Activated naive CD4-positive, alpha-beta T cell (primary cell): ENCODE measurements at regions not wholly inside any gene's neighbourhood (a gene's known extent, or its start where the extent isn't known, plus 50 kb on each side); places are given as distances from the start of the nearest gene placed in this dataset.

Experiments used
- DNase-seq, 4 experiments: peaks; one replicate each; lab custom pipeline; 2025; lab: John Stamatoyannopoulos, UW

DNA sequence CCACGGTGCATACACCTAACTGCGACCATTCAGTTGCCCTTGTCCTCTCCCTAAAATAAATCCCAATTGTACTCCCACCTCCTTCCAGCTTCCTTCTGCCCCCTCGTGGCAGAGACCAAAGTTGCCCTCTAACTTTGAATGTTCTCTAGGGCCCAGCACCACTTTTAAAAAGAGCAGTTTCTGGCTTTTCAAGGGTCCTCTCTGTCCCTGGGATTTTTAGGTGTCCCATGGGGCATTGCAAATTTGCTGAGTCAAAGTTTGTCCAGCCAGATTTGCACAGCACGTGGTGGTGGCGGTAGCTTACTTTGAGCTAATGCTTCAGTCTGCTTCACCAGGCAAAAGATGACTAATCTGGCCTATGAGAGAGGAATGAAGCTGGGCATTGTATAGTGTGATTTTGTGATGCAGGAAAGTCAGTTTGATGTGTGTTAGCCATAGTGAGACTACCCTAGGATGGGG is 100.2 kb downstream of the PERP start:
- peak in 1 of 4 experiments; percentile 8 for DNase-seq

GRCh38 chr6:138008791-138009190 is 98.4 kb downstream of the PERP start:
- no peak for DNase-seq

DNA sequence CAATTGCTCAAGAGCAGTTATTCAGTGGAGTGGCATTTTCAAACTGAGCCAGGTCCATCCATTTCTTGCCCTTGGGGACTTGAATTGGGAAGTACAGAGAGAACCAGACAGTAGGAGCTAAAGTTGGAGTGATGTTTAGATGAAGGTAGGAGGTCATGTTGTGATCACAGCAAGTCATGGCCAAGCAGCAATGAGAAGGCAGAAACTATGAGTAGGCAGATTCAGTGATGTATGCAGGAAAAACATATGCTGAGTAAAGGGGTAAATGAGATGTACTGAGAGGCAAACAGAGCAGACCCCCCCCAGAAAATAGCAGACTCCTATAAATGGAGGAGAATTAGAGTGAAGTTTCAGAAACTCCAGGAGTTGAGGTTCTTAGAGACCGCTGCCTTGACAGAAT is 95.8 kb downstream of the PERP start:
- no peak for DNase-seq

GRCh38 chr6:138012682-138013081 is 94.5 kb downstream of the PERP start:
- DNase-seq = no peak

GRCh38 chr6:138013959-138014358 is 93.3 kb downstream of the PERP start:
- no peak for DNase-seq

DNA sequence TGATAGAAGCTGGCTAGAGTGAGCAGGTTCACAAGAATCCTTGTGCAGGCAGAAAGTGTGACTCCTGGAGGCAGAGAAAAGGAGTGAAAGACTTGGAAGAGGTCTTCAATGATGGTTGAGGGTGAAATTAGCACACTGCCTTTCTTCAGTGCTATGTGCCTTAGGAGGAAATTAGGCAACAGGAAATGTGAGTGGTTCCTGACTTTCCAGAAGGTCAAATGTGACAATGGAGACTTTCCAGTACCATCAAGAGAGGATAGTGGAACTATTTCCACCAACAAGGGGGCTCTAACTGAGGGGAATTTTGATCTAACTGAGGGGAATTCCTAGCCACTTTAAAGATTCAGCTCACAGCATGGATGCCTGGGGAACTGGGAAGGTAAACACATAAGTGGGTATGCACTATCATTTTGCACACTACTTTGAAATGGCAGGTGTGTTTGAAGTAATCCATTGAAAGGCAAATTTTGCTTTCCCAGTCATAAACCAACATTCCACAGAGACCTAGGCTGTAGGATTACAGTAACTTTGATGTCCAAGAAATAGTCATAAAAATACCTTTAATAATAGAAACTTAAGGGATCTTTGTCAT is 90.0 kb downstream of the PERP start:
- DNase-seq = no peak

DNA sequence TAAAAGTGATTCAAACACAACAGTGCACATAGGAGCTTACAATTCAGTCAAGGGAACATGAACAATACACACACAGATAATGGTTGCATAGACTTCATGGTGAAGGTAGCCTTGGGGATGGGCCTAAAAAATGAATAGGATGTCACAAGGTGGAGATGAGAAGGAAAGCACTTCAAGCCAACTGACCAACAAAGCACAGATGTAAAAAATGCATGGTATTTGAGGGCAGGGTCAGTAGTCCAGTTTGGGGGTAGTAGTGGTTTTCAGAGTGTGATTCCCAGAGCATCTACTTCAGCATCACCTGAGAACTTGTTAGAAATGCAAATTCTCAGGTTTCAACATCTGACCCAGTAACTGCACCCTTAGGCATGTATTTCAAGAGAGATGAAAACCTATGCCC is 88.9 kb downstream of the PERP start:
- DNase-seq = no peak

- no peak for DNase-seq
Measured at GRCh38 chr6:138025528-138025978, 81.7 kb downstream of the PERP start.

DNA sequence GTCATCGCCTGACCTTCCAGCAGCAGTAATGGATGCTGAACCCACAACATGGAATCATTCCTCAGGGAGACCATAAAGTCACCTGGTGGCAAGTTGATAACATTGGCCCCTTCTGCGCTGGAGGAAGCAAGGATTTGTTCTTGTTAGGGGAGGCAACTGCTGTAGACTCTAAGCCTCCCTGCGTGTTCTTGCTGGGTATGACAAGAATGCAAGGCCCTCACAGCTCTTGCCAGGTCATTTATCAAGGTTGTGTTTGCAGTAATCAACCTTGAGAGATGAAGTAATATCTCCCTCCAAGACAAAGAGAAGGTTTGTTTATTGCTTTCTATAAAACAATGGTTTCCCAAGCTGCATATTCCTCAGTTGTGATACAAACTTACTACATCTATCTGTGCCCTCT is 80.9 kb downstream of the PERP start:
- no peak for DNase-seq

- no peak for DNase-seq
Measured at GRCh38 chr6:138028893-138029292, 78.3 kb downstream of the PERP start.

GRCh38 chr6:138030872-138031271 is 76.3 kb downstream of the PERP start:
- DNase-seq = no peak

DNA sequence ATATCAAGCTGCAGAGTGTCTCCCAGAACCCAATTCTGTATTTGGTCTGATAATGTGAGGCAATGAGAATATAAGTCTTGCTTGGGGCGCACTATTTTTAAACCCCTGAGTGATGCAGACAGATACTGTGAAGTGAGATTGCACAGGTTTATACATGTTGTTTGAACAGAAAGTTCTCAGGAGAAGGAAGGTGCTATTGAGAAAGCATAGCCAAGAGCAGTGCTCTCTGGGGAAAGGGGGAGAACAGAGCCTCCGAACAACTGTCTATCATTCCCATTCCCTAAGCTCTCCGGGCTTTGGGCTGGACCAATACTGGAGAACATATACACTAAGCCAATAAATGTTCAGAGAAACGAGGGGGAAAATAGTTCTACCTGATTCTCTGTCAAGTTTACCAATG is 75.8 kb downstream of the PERP start:
- no peak for DNase-seq

- DNase-seq = no peak
Measured at GRCh38 chr6:138031850-138032249, 75.4 kb downstream of the PERP start.

DNA sequence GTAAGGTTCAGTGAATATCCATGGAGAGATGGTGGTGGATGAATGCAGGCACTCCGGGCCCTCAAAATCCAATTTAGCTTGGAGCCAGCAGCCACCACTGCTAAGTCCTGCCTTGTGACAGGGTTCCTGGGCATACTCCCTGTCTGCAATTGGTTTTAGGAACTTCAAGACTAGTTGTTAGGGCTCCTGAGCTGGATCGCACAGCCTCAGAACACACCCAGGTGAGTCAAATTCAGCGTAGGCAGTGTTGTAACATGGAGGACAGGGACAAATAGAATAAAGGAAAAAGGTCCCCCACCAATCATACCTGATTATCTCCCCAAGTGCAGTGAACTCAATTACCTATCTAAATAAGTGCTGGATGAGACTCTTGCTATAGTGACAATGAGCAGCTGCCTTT is 74.6 kb downstream of the PERP start:
- no peak for DNase-seq

GRCh38 chr6:138034229-138034628 is 73.0 kb downstream of the PERP start:
- DNase-seq = no peak

DNA sequence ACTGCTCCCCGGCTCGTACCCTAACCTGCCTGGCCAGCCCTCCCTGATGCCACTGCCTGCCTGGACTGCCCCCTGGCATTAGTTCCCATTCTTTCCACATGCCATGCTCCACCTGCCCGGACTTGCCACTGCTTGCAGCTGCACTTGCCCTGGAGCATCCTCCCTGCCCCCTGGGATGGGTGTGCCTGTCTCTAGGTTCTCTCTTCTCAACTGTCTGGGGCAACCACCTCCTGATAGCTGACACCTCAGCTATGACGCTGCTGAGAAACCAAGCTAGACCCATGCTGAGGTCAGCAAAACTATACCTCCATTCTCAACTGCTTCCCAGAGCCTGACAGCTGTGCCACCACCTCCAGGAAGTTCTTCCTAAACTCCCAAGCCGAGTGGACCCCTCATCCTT is 72.1 kb downstream of the PERP start:
- DNase-seq = no peak

GRCh38 chr6:138036111-138036510 is 71.1 kb downstream of the PERP start:
- no peak for DNase-seq

- no peak for DNase-seq
Measured at GRCh38 chr6:138037009-138037504, 70.2 kb downstream of the PERP start.

DNA sequence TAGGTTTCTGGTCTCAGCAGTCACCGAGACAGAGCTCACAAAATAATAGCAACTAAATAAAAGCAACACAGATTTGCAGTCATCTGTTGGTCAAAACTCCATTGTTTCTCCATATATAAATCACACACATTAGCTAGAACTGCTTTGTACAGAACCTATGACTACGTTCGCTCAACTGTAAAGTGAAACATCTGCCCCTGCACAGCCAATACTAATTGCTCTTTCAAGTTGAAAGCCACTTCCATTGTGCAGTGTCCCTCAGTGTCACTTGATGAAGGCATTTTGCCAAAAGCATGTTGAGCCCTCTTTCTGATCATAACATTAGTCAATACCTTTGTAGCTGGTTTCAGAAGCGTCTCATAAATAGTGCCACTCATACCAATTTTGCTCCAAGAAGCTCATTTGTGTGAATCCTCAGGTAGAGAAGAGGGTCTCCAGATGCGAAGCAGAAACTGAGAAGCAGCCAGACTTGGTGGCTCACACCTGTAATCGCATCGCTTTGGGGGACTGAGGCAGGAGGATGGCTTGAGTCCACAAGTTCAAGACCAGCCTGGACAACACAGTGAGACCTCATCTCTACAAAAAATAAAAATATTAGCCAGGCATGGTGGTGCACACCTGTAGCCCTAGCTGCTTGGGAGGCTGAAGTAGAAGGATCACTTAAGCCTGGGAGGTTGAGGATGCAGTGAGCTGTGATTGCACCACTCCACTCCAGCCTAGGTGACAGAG is 68.9 kb downstream of the PERP start:
- no peak for DNase-seq
